Aorta (tissue), 5 donors: ENCODE measurements at regions not wholly inside any gene's neighbourhood (a gene's known extent, or its start where the extent isn't known, plus 50 kb on each side); places are given as distances from the start of the nearest gene placed in this dataset.
A peak's percentile ranks its signal among the peaks of the same experiment; 100 is the strongest.

Experiments used
- ATAC-seq: fragments of 200-7000 bp; cut with Tn5 transposase; one replicate; pipeline ENCODE4 v1.9.1; 2022; ENCODE audit warnings: moderate library complexity; ENCODE audit not compliant: low FRiP score
- DNase-seq, 2 donors: peaks; one replicate each; pipeline ENCODE4 v3.0.0-alpha.2; 2020
- H3K27ac ChIP-seq, 2 donors: one replicate each; pipeline ENCODE4 v1.5.1; 2013; ENCODE audit warnings: low read length in 2 of 2, mild to moderate bottlenecking in 2 of 2, moderate library complexity in 2 of 2, control low read depth in 1 of 2, inconsistent platforms in 1 of 2, low read depth in 1 of 2
- H3K27me3 ChIP-seq, 2 donors: one replicate each; pipeline ENCODE4 v1.6.1; 2013; ENCODE audit warnings: control low read depth in 1 of 2, low read length in 1 of 2, mild to moderate bottlenecking in 1 of 2, moderate library complexity in 1 of 2; ENCODE audit not compliant: insufficient read depth in 2 of 2, control insufficient read depth in 1 of 2
- H3K36me3 ChIP-seq, 2 donors: one replicate each; pipeline ENCODE4 v1.6.1; 2013; ENCODE audit warnings: control low read depth in 1 of 2, low read length in 1 of 2, mild to moderate bottlenecking in 1 of 2; ENCODE audit not compliant: insufficient read depth in 2 of 2, control insufficient read depth in 1 of 2
- H3K4me1 ChIP-seq, 2 donors: one replicate each; pipeline ENCODE4 v1.6.1; 2013; ENCODE audit warnings: low read length in 2 of 2, control low read depth in 1 of 2, mild to moderate bottlenecking in 1 of 2, moderate library complexity in 1 of 2; ENCODE audit not compliant: insufficient read depth in 2 of 2, control insufficient read depth in 1 of 2
- H3K4me3 ChIP-seq, 2 donors: one replicate each; pipeline ENCODE4 v1.5.1; 2013; ENCODE audit warnings: low read length in 2 of 2, control low read depth in 1 of 2, mild to moderate bottlenecking in 1 of 2
- H3K9me3 ChIP-seq: one replicate; pipeline ENCODE4 v1.6.1; 2013; ENCODE audit warnings: mild to moderate bottlenecking, low read length; ENCODE audit not compliant: control insufficient read depth
- WGBS, 2 donors: extraction: QIAGEN DNeasy Blood & Tissue Kit; methylation state at CpG; one replicate each; pipeline ENCODE4 v1.1.7; 2013; 5-methylcytosine and 5-hydroxymethylcytosine counted together
- intact Hi-C, 2 donors: fragments of 100-400 bp; cut with DNase I; formaldehyde crosslinking; loops; one replicate each; pipeline versions ENCODE4 v1.14.2 to v1.15.0; 2022
- donor health status: healthy with polysubstance abuse.
- donor health status: Bipolar disorder and iron deficiency.
- donor health status: DM: no; HTN: no; CAD: no.
- donor health status: DM: no; HTN: no; CAD: no.
- donor health status: DM: yes; HTN: yes; CAD: no.

GRCh38 chr18:79607361-79607952 lies 72.1 kb upstream of the CTDP1 start:
- no peaks in the 10 kb centered on the region for H3K27me3 ChIP-seq
- no peaks in the 10 kb centered on the region for H3K4me1 ChIP-seq
- WGBS, 2 donors: 92 to 94% methylated on average over 25 of the region's 25 CpGs
- no peaks in the 10 kb centered on the region for H3K36me3 ChIP-seq
- ATAC-seq (peak; percentile 6), DNase-seq (peak in 1 of 2 donors; percentile 71)
- no peak overlapping the region for H3K27ac ChIP-seq
- no peaks in the 10 kb centered on the region for H3K9me3 ChIP-seq
- intact Hi-C loops: no loop called here
- H3K4me3 ChIP-seq: no peak overlapping the region

GRCh38 chr18:79608069-79608468 lies 71.5 kb upstream of the CTDP1 start:
- Histone ChIP-seq H3K9me3 (no peaks in the 10 kb centered on the region), H3K36me3 (no peaks in the 10 kb centered on the region), H3K27me3 (no peaks in the 10 kb centered on the region), H3K4me1 (no peaks in the 10 kb centered on the region), H3K4me3 (no peak overlapping the region), H3K27ac (no peak overlapping the region)
- 56 to 73% methylated on average over 9 of the region's 9 CpGs for WGBS, 2 donors
- peak in 1 of 2 donors; percentile 31 for DNase-seq
- intact Hi-C loops: no loop called here
- no peak for ATAC-seq

GRCh38 chr18:79608535-79608934 lies 71.1 kb upstream of the CTDP1 start:
- Histone ChIP-seq H3K27me3 (no peaks in the 10 kb centered on the region), H3K4me3 (no peak overlapping the region), H3K27ac (no peak overlapping the region), H3K4me1 (no peaks in the 10 kb centered on the region), H3K36me3 (no peaks in the 10 kb centered on the region), H3K9me3 (no peaks in the 10 kb centered on the region)
- intact Hi-C loops: no loop called here
- WGBS, 2 donors: 70 to 75% methylated on average over 18 of the region's 18 CpGs
- peak in 1 of 2 donors; percentile 64 for DNase-seq
- no peak for ATAC-seq

DNA sequence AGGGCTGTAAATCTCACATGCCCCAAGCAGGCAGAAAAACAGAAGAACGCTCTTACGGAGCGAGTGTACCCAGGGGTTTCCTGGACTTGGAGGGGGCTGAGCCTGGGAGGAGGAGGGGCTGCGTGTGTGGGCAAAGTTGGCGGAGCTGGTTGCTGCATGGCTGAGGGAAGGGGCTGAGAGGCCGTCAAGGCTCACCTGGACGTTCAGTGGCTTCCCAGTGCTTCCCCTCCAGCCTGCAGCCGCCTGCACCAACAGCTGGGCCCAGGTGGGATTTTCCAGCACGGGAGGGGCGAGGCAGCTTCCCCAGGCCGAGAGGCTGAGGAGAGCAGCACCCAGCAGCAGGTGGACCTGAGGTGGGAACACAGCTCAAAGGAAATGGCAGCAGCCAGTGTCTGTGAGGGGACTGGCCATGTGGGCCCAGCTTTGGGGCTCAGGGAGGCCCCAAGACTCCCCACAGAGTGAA lies 70.6 kb upstream of the CTDP1 start:
- H3K27ac ChIP-seq: no peak overlapping the region
- H3K9me3 ChIP-seq: no peaks in the 10 kb centered on the region
- no peaks in the 10 kb centered on the region for H3K36me3 ChIP-seq
- ATAC-seq (no peak), DNase-seq (peak; percentile 40 to 72)
- H3K4me3 ChIP-seq: no peak overlapping the region
- intact Hi-C loops: no loop called here
- H3K27me3 ChIP-seq: no peaks in the 10 kb centered on the region
- H3K4me1 ChIP-seq: no peaks in the 10 kb centered on the region
- 88 to 93% methylated on average over 11 of the region's 11 CpGs for WGBS, 2 donors

DNA sequence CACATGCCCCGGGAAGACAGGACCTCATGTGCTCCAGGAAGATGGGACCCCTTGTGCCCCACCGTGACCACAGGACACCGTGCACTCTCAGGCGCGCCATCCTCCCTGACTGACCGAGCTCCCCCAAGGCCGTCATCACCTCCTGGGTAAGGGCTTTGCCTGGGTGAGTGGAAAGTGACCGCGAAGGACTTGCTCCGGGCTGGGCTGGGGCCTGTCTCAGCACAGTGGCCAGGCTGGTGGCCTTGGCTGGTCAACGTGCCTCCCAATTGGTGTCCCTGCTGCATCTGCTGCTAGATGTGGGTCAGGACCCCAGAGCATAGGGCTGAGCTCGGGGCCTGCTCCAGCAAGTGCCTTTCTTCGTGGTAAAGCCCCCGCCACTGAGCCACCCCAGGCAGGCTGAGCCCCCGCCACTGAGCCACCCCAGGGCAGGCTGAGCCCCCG lies 69.7 kb upstream of the CTDP1 start:
- DNase-seq (peak; percentile 41 to 67), ATAC-seq (no peak)
- Histone ChIP-seq H3K4me3 (no peak overlapping the region), H3K27ac (no peak overlapping the region), H3K27me3 (no peaks in the 10 kb centered on the region), H3K36me3 (no peaks in the 10 kb centered on the region), H3K4me1 (no peaks in the 10 kb centered on the region), H3K9me3 (no peaks in the 10 kb centered on the region)
- intact Hi-C loops: no loop called here
- 94 to 97% methylated on average over 16 of the region's 16 CpGs for WGBS, 2 donors

- Histone ChIP-seq H3K9me3 (no peaks in the 10 kb centered on the region), H3K27ac (no peak overlapping the region), H3K27me3 (no peaks in the 10 kb centered on the region), H3K36me3 (no peaks in the 10 kb centered on the region), H3K4me1 (no peaks in the 10 kb centered on the region), H3K4me3 (no peak overlapping the region)
- peak; percentile 39 to 63 for DNase-seq
- intact Hi-C loops: no loop called here
- WGBS, 2 donors: 90 to 96% methylated on average over 23 of the region's 23 CpGs
- no peak for ATAC-seq
Measured at GRCh38 chr18:79610461-79611039, 69.1 kb upstream of the CTDP1 start.

DNA sequence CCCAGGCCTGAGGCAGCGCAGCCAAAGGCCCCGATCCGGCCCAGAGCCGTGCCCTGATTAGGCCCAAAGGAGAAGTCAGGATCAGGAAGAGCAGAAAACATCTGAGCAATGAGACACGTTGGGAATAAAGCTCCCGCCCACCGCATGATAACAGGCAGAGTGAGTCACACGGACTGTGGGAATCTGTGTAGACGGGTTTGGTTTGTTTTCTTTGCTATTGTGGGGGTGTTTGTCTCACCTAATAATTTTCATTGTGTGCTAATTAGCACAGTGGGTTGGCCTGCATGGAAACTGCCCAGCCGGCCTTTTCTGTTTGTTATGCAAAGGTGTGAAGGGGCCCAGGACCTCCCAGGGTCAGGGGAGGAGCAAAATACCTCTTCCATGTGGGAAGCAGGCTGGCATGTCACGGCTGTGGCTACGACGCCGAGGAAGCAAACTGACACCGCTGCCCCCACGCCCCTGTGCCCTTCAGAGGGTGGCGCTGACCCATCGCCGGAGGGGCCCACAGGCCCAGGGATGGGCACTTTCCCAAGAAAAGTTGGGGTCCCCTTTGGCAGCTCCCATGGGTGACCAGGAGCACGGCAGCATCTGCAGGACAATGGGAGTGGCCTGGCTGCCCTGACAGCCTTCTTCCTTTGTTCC lies 68.4 kb upstream of the CTDP1 start:
- no peak overlapping the region for H3K27ac ChIP-seq
- 84 to 91% methylated on average over 20 of the region's 20 CpGs for WGBS, 2 donors
- H3K36me3 ChIP-seq: no peaks in the 10 kb centered on the region
- DNase-seq (peak in 1 of 2 donors; percentile 75), ATAC-seq (no peak)
- H3K27me3 ChIP-seq: no peaks in the 10 kb centered on the region
- H3K4me1 ChIP-seq: no peaks in the 10 kb centered on the region
- no peak overlapping the region for H3K4me3 ChIP-seq
- H3K9me3 ChIP-seq: no peaks in the 10 kb centered on the region
- intact Hi-C loops: no loop called here

DNA sequence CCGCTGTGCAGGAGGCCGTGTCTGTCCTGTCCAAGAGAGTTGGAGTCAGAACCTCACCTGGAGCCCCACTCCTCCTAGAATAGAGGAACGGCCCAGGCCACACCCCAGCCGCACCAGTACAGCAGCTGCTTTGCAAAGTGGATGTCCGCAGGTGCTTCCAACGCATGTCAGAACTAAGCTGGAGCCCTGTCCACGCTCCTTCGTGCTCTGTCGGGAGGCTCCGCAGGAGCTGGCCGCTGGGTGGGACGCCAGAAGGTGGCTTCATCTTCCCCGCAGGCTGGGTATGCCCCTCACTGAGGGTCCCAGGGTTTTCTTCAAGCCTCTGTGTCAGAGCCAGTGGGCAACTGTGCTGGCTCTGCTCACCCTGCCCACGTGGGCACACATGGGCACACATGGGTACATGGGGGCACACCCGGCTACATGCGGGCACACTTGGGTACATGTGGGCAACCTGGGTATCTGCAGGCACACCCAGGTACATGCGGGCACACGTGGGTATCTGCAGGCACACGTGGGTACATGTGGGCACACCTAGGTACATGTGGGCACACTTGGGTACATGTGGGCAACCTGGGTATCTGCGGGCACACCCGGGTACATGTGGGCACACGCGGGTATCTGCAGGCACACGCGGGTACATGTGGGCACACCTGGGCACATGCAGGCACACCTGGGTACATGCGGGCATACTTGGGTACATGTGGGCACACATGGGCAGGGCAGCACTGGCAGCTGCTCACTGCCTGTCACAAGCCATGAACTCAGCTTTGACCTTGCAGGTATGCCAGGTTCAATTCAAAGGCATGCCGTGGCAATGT lies 67.1 kb upstream of the CTDP1 start:
- intact Hi-C loops: no loop called here
- H3K27ac ChIP-seq: no peak overlapping the region
- H3K4me1 ChIP-seq: no peaks in the 10 kb centered on the region
- no peak for ATAC-seq
- no peaks in the 10 kb centered on the region for H3K9me3 ChIP-seq
- no peaks in the 10 kb centered on the region for H3K36me3 ChIP-seq
- no peaks in the 10 kb centered on the region for H3K27me3 ChIP-seq
- 94 to 95% methylated on average over 27 of the region's 27 CpGs for WGBS, 2 donors
- H3K4me3 ChIP-seq: no peak overlapping the region
- peak in 1 of 2 donors; percentile 61 for DNase-seq
